GM21447 (cell line): ENCODE measurements at regions not wholly inside any gene's neighbourhood (a gene's known extent, or its start where the extent isn't known, plus 50 kb on each side); places are given as distances from the start of the nearest gene placed in this dataset.

Source experiments
- ATAC-seq: cut with Tn5 transposase; IDR thresholded peaks from one replicate; pipeline ENCODE4 v1.9.1; 2021; ENCODE audit not compliant: unreplicated experiment

DNA sequence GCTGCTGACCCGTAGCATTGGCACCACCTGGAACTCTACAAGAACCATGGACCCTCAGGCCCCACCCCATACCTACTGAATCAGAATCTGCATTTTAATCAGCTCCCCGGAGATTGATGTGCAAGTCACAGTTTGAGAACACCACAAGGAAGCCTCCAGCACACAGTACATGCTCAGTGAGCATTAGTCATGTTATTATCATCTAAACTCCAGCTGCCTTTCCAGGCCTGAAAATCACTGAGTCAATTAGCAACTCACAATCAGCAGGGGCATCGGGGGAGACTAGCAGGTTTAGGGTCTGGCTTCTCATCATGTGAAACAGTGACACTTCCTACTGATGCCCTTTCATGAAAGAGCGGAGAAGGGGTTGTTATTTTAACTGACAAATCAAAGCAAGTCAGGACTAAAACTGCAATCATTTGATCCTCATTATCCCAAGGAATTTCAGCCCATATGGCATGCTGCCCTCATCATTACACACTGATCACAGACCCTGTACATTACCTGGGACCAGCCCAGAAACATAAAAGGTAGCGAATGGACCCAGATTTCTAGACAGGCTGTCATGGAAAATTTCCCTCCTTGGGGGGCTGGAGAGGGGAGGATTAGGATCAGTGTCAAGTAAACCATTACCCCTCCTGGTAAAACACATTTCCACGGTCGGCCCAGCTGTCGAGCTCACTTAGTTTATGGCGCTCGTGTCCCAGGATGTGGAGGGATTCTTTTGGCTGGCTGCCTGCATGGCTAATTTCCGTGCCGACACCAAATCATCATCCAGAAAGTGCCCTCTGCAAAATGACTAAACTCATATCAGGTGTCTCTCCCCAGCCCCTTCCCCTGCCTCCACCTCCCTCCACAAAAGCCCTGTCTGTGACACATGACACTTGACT, 122.8 kb downstream of the PRLHR start:
- no peak for ATAC-seq

- no peak for ATAC-seq
Observed at GRCh38 chr10:118471863-118472262, 123.6 kb downstream of the PRLHR start.

DNA sequence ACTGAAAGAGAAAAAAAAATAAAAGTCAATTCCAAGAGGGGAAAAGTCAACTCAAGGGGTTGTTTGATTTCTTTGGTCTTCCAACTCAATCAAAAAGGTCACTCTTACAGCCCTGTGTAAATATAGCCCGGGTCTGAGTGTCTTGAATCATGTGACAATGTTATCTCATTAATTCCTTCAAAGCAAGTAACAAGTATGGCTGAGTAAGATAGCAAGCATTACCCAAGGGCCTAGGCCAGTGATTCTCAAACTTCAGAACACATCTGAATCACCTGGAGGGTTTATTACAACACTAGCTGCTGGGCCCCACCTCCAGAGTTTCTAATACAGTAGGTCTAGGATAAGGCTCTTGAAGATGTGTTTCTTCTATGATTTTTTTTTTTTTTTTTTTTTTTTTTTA, 125.0 kb downstream of the PRLHR start:
- no peak for ATAC-seq

DNA sequence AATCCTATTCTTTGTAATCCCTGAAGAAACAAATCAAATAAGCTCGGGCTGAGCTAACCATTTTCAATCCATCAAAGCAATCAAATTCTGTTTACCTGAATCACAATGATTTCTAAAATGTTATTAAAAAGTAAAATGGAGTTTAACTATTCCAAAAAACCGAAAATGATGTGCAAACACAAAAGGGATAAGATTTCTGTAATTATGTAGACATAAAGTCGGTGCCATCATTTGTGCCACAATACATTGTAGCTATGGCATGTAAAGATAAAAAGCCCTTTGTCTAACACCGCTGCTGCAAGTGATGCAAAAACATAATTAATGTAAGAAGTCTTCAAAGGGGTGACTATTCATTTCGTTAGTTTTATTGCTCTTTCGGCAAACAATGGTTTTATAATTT, 125.1 kb upstream of the FAM204A start:
- no peak for ATAC-seq

DNA sequence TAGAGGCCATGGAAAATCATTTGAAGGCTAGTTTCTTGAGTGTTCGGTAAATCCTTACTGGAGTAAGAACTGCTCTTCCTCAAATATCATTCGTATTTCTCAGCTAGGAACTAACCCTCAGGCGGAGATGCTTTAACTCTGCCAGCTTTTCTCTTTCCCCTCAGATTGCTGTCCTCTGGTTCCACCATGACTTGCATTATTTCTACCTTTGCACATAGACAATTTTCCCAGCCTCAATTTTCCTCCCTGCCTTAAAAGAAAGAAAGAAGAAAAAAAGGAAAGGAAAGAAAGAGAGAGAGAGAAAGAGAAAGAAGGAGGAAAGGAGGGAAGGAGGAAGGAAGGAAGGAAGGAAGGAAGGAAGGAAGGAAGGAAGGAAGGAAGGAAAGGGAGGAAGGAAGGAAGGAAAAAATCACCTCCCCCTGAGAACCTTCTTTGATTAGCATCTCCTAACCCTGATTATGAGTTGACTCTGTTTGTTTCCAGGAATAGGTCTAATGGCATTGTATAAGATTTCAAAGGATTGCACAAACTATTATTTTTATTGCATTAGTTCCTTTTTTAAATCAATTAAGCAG, 123.3 kb upstream of the FAM204A start:
- no peak for ATAC-seq

DNA sequence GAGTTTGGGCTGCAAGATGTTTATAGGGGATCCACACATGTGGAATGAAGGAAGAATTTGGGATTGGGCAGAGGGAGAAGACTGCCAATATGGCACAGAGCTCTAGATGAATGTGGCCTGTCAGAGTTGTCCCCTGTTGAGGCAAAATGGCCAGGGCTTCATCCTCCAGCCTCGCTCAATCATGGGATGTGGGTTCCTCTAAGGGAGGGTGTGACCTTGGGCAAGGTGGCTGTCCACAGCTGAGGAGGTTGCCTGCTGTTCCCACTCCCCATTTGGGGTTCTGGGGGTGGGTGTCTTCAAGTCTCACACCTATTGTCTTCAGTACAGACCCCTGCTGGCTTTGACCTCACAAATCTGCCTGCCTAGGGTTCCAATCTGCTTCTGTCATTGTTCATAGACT, 121.6 kb upstream of the FAM204A start:
- no peak for ATAC-seq

DNA sequence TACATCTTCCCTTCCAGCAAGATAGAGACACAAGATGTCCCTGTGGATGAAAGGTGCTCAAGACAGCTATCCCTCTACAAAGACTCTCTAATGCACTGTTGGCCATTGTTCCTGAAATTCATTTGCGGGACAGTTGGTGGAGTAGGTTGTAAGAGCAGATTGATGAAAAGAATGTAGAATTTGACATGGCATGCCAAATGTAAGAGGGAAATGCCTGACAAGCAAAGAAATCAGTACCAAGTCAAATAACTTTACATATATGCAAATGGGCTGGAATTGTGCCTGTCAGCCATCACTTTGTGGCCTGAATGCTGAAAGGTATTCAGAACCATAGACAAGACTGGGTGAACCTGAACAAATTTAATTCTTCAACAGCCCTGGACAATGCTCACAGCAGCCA, 120.3 kb upstream of the FAM204A start:
- no peak for ATAC-seq

DNA sequence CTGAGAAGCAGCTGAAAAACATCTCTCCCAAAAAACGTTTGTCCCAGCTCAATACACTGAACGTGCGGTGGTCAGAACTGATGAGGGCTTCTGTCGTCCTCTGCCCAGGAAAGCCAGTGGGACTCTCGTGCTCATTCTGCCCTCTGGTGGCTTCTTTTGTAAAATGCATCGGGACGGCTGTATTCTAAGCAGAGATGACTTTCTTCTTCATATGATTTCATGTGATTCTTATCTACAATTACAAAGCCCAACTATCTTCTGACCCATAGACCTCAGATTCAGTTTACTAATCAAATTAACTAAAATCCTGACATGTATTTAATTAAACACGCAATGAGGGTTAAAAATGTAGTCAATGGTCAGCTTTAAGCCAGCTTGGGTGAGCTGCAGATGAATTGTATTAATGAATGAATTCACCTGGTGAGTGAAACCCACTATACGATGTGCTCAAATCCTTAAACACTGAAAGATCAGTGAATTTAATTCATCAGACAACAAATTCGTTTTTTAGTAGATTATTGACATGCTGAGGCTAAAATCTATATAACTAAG, 117.6 kb upstream of the FAM204A start:
- ATAC-seq, result peak; percentile 77

GRCh38 chr10:118458957-118459641, 117.0 kb upstream of the FAM204A start:
- ATAC-seq, result no peak

DNA sequence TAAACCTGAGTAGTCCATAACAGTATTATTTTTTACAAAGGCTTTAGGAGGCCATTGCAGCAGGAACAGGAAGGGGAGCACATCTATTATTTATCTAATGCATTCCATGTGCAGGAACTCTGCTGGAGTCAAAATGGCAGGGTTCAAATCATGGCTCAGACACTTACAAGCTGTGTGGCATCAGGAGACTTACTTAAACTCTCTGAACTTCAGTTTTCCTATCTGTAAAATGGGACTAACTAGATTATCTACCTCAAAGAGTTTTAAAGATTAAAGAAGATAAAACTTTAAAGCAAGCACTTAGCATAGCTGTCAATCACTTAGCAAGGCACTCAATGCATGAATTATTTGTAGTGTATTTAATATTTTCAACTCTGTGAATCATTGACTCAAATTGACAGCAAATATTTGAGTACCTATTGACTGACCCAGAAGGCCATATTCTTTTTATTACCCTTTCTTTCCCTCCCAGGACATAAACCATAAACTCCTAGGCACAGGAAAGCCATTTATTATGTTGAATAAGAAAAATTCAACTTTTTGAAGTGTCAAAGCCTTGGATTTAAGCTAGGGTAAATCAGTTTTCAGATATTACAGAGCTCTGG, 115.8 kb upstream of the FAM204A start:
- no peak for ATAC-seq

DNA sequence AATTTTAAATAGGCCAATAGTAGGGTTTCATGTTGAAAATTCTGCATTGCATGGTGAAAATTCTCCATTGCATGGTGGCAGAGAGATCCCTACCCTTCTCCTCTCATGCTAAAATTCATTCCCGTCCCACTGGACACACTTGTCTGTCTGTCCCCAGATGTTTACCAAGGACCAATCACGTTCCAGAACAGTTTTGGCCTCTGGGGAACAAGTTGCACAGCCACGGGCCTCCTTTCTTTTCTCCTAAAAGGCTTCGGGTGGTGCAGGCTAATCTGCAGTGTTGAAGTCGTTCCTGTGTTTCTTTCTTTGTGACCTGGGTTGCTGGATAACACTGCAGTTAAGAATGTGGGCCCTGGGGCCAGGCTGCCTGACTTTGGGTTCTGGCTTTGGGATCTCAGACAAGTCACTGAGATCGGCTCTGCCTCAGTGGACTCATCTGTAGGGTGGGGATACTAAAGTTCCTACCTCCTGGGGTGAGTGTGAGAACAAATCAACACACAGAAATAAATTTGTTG, 113.1 kb upstream of the FAM204A start:
- no peak for ATAC-seq

GRCh38 chr10:118454211-118454610, 112.1 kb upstream of the FAM204A start:
- no peak for ATAC-seq

DNA sequence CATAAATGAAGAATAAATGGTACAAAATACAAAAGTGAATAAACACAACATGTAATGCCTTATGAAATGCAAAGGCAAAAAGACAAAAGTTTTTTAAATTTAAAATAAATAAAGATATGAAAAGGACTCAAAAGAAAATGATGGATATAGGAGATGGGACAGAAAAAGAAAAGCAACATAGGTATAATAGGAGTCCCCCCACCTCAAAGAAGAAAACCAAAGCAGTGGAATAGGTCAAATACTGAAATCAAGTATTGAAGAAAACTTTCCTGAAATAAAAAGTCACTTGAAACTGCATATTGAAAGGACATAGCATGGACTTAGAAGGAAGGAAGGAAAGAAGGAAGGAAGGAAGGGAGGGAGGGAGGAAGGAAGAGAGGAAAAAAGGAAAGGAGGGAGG, 110.0 kb upstream of the FAM204A start:
- no peak for ATAC-seq

DNA sequence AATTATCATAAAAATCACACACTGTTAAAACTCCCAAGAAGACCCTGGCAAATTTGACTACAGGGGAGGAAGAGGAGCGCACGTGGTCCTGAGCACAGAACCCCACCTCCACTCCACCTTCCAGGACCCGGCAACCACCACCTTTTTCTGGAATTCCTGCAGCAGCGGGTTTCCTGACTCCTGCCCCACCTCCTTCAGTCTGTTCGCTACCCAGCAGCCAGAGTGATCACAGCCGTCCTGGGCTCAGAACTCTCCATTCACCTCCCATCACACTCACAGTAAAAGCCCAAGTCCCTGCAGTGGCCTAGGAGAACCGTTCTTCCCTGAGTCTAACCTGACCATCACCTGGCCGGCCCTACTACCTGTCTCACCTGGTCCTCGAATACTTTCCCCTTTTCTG, 107.4 kb upstream of the FAM204A start:
- ATAC-seq, result no peak

DNA sequence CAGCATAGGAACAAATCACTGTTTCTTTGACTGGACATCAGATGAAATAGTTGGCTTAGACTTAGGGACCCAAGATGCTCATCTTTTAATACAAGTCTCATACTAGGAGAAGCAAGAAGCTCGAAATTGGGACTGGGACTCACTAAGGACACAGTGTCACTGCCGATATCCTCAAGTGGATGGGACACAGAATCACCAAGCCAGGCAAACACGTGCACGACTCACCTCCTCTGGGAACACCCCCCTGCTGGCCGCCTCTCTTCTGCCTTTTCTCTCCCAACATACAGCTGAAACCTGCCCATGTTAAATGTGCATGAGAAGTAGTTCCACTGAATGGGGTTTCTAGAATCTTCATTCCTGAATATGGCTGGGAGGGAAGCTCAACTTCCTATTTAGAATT, 106.6 kb upstream of the FAM204A start:
- ATAC-seq, result no peak

DNA sequence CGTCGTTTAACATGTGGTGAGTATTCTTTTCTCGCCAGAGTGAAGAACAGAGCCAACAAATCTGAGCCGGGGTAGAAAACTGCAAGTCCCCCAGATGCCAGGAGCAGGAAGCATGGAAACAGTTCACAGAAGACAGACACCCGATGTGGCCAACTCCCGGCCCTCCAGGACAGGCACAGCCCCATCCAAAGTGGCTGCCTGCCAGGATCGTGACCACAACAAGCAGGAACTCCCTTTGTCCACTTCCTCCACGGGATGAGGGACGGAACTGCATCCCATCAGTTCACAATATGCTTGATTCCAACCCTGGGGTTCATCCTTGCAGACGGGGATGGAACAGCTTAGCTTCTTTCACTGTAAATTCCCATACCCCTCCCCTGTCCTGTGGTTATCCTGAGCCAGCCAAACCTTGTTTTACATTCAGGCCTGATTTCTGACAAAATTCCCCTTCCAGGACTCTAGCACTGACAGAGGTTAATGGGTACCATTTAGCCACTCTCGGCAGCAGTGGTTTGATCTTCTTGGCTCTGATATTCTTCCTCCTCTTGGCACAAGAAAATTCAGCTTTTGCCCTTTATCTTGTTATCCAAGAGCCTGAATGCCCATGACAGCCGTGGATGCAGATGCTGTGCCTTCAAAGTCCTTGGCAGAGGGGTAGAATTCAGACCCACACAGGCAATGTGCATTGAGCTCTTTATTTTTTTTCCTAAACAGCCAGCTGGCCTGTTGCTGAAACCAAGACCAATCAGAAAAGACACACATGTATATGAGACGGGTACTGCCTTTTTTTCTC, 105.5 kb upstream of the FAM204A start:
- no peak for ATAC-seq

DNA sequence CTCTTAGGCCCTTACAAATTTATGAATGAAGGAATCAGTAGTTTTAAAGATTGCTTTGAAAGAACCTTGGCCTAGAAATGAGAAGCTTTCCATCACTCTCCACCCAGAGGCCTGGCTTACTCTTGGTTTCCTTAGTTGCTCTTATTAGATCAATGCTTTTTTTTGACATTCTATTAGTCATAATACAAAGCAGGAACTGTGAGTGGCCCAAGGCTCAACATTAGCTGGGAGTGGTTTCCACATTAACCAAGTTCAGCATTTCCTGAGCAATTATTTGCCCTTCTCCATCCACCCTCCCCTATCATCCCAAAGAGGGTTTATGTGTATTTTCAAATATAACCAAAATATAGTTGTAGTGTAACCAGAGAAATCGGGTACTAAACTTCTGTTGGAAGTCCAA, 103.4 kb upstream of the FAM204A start:
- no peak for ATAC-seq

- ATAC-seq, result no peak
Observed at GRCh38 chr10:118444069-118444468, 101.9 kb upstream of the FAM204A start.

GRCh38 chr10:118442032-118442431, 99.9 kb upstream of the FAM204A start:
- no peak for ATAC-seq

DNA sequence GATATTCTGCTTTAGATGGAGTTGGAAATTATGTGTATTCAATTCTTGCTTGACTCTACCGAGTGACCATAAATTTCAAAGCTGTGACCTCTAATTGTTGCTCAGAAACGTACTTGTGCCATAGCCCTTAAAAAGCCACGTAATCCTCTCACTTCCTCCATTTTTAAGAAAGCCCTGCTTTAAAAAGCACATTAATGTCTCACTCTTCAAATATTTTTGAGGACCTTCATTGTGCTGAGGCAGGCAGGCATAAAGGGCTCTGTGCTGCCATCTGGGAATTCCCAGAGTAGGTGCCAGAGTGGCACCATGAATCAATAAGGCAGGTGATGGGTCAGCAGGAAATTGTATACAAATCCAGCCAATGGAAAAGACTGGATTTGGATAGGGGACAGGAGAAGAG, 97.7 kb upstream of the FAM204A start:
- ATAC-seq, result no peak
